ENCODE measurements at regions not wholly inside any gene's neighbourhood (a gene's known extent, or its start where the extent isn't known, plus 50 kb on each side); places are given as distances from the start of the nearest gene placed in this dataset.

DNA sequence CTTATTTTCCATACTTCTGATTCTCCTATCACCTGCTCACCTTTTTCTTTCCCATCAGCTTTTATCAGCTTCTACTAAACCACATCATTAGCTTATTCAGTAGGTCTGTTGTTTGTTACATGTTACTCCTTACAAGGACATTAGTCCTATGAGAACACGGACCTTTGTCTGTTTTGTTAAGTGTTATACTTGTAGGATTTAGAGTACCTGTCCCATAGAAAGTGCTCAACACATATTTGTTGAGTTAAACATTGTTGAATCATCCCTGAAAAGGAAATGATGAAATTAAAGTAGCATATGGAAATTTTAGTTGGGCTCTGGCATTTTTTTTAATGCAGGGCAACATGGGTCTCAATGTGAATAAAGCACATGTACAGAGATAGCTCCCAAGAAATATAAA is 222.1 kb upstream of the CARD18 start:
- TF ChIP-seq CTCF (IDR thresholded peaks at IDR 0.05) (no peak), POLR2AphosphoS5 (IDR thresholded peaks at IDR 0.05) (no peak), POLR2A (IDR thresholded peaks at IDR 0.05) (no peak), EP300 (IDR thresholded peaks at IDR 0.05) (no peak)
